LNCaP clone FGC (cell line): ENCODE measurements at regions not wholly inside any gene's neighbourhood (a gene's known extent, or its start where the extent isn't known, plus 50 kb on each side); places are given as distances from the start of the nearest gene placed in this dataset.

Experiments used
- DNase-seq: peaks from one replicate; pipeline ENCODE4 v3.0.0-alpha.2; 2011; ENCODE audit warnings: low read depth
- H3K4me3 ChIP-seq: 2 replicates; pipeline ENCODE4 v1.5.1; 2011; ENCODE audit warnings: mild to moderate bottlenecking, low read depth, low read length, control low read depth
- TF ChIP-seq, protein P1 (sequence below): IDR thresholded peaks from 2 replicates; pipeline ENCODE4 v1.5.1; 2012; ENCODE audit warnings: mild to moderate bottlenecking; ENCODE audit not compliant: control insufficient read depth, insufficient read depth; ENCODE audit errors: extremely low read depth

DNA sequence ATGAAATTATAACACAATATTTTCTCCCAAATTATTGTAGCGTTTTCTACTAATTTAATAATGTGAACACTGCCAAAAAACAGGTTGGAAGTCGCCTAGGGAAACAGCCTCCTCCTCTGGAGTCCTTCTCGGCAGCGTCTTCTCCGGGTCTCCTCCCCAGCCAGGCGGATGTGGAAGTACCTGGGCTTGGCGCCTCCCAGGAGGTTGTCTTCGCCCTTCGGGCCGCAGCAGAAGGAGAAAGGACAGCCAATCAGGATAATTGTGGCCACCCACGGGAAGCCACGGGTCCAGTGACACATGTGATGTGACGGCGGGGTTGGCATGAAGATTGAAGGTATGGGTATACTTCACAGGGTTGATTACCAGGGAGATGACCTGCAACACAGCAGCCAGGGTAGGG lies 491.2 kb downstream of the PYDC2 start:
- TF ChIP-seq, protein P1, sequence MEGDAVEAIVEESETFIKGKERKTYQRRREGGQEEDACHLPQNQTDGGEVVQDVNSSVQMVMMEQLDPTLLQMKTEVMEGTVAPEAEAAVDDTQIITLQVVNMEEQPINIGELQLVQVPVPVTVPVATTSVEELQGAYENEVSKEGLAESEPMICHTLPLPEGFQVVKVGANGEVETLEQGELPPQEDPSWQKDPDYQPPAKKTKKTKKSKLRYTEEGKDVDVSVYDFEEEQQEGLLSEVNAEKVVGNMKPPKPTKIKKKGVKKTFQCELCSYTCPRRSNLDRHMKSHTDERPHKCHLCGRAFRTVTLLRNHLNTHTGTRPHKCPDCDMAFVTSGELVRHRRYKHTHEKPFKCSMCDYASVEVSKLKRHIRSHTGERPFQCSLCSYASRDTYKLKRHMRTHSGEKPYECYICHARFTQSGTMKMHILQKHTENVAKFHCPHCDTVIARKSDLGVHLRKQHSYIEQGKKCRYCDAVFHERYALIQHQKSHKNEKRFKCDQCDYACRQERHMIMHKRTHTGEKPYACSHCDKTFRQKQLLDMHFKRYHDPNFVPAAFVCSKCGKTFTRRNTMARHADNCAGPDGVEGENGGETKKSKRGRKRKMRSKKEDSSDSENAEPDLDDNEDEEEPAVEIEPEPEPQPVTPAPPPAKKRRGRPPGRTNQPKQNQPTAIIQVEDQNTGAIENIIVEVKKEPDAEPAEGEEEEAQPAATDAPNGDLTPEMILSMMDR = no peak
- no peak overlapping the region for H3K4me3 ChIP-seq
- no peak for DNase-seq

DNA sequence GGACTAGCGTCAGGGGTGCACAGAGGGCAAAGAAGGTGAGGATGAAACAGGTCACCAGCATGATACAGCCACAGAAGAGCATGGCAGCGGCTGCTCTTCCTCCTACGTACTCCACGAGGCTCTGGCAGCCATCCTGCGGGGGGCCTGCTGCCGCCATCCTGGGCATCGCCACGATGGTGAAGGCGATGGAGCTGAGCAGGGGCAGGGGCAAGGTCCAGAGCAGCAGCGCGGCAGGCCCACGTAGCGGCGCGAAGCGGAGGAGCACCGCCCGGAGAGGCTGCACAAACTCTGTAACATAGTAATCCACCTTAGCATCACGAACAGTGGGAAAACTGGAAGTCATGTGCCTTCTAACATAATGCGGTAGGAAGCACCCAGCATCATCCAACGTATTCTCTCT lies 491.6 kb downstream of the PYDC2 start:
- no peak for DNase-seq
- TF ChIP-seq, protein P1 = no peak
- no peak overlapping the region for H3K4me3 ChIP-seq

DNA sequence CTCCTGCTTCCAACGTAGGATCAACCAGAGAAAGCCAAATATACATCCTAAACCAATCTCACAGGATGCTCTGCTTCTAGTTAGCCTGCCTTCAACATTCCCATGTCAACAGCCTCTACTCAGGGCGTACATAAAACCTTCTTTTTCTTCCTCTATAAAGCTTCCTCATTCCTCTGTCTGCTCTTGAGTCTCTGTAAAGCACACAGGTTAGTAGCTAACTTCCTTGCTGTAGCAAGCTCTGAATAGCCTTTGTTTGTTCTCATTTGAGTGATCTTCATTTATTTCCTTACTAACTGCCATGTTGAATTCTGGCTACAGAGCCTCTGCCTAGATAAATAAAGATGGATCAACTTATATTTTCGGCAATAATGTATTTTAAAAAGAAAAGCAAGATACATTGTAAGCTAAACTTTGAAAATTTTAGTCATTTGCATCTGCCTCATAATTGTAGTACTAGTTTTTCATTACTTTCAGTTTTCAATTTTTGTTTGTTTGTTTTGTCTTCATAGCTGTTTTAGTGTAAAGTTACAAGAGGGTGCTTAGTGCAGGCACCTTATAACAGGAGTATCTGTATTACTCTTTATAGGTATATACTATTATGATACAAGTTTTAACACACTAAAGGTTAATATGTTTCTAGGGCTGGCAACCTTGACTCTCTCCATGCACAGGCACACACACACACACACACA lies 498.2 kb downstream of the PYDC2 start:
- no peak for DNase-seq
- TF ChIP-seq, protein P1 = no peak
- no peak overlapping the region for H3K4me3 ChIP-seq

DNA sequence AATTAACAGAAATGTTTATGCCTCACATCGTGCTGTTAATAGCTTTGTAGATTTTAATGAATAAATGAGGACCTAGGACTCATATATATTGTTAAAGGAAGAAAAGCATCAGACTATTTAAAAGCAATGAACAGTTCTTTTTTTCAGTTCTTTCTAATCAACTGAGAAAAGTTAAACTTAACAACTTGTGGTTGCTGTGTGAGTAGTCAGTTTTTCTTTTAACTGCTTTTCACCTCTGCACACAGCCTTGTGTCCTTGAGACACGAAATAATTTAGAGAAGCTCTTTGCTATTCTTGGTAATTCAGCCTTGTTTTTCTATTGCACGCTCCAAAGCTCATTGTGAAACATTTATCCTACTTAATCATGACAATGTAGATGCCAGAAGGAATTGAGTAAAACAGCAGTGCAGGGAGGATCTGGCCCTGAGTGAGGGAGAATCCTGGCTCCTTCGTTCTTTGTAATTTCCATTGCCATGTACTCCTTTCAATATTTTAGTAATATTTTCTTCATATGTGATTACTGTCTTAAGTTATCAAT lies 499.0 kb downstream of the PYDC2 start:
- no peak for DNase-seq
- TF ChIP-seq, protein P1 = no peak
- no peak overlapping the region for H3K4me3 ChIP-seq

DNA sequence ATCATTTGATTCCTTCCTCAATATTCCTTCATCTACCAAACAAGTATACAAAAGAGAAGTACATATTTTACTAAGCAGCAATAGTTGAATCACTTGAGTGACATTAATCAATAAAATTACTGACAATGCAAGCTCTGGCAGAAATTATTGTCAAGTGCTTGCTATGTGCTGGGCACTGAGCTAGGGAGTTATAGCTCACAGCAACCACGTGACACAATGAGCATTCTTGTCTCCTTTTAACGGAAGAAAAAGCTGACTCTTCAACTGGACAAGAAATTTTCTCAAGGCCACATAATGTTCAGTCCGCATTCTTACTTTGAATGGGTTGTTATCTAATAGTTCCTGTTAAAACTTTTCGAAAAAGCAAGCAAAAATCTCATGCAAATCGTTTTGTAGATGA lies 500.1 kb downstream of the PYDC2 start:
- no peak overlapping the region for H3K4me3 ChIP-seq
- TF ChIP-seq, protein P1 = no peak
- DNase-seq = no peak

DNA sequence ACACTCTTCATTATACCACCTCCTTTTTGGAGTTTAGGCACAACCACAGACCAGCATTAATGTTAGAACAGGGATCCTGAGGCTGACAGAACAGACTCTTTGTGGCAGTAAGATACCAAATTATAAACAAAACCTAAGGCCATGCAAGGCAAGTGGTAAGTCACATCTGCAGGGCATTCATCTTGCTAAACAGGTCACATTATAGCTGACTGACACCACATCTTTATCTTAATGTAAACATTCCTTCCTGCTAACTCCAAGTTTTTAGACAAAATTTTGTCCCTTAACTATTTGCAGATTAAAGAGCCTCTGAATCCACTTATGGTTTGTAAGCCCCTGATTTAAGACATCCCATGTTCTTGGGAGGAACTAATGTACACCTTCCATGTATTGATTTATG lies 500.6 kb downstream of the PYDC2 start:
- no peak overlapping the region for H3K4me3 ChIP-seq
- DNase-seq = no peak
- TF ChIP-seq, protein P1 = no peak

DNA sequence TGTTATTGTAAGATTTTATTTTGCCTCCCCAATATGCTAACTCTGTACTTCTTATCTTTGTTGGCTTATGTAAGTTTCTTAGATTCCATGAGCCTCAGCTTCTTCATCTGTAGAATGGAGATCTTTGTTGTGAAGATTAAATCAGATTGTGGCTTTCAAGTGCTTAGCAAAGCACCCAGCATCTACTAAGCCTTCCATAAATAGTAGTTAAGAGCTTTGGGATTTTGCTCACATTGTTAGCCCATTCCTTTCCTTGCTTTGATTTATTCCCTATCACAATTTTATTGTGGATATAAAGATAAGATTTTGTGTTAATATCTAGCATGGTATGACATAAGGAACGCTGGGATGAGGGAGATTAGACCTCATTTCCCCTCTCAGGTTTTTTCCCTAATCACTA lies 501.4 kb downstream of the PYDC2 start:
- TF ChIP-seq, protein P1 = no peak
- DNase-seq = no peak
- H3K4me3 ChIP-seq = no peak overlapping the region
